Mammary epithelial cell (primary cell): ENCODE measurements at regions not wholly inside any gene's neighbourhood (a gene's known extent, or its start where the extent isn't known, plus 50 kb on each side); places are given as distances from the start of the nearest gene placed in this dataset.

Experiments
- CTCF ChIP-seq, 2 donors: IDR thresholded peaks in 1 of 2; conservative IDR thresholded peaks in 1 of 2; 2 replicates each; pipeline ENCODE4 v1.5.1; 2011 to 2012; ENCODE audit warnings: inconsistent platforms in 2 of 2, low read length in 2 of 2, mild to moderate bottlenecking in 2 of 2, control low read depth in 1 of 2, low read depth in 1 of 2; ENCODE audit not compliant: insufficient read depth in 1 of 2; ENCODE audit errors: extremely low read depth in 1 of 2
- EZH2 ChIP-seq: IDR thresholded peaks from 2 replicates; pipeline ENCODE4 v1.6.1; 2012; ENCODE audit warnings: low read length, inconsistent platforms, borderline replicate concordance

- TF ChIP-seq CTCF (conservative IDR thresholded peaks at IDR 0.05 in 1 of 2, IDR thresholded peaks at IDR 0.05 in 1 of 2; ENCODE audit: extremely low read depth in 1 of 2, insufficient read depth in 1 of 2, low read depth in 1 of 2, low read length in 2 of 2), result no peak
- no peak for TF ChIP-seq EZH2
These were observed 130.4 kb upstream of the LYSMD4 start for GRCh38 chr15:99863550-99864198.
